Vagina (tissue), 2 donors: ENCODE measurements at regions not wholly inside any gene's neighbourhood (a gene's known extent, or its start where the extent isn't known, plus 50 kb on each side); places are given as distances from the start of the nearest gene placed in this dataset.

Source experiments
- POLR2A ChIP-seq, 2 donors: fragments of 450-650 bp; IDR thresholded peaks; one replicate each; pipeline ENCODE4 v1.6.1; 2017; ENCODE audit warnings: antibody characterized with exemption in 2 of 2, mild to moderate bottlenecking in 2 of 2, moderate library complexity in 2 of 2
- POLR2AphosphoS5 ChIP-seq, 2 donors: sonication (generic); formaldehyde crosslinking; IDR thresholded peaks; one replicate each; pipeline ENCODE4 v1.9.0; 2017; ENCODE audit warnings: antibody characterized with exemption in 2 of 2, mild to moderate bottlenecking in 2 of 2, low read depth in 1 of 2; ENCODE audit not compliant: insufficient read depth in 1 of 2
- TF ChIP-seq, protein P1 (sequence below), 3 experiments: fragments of 450-650 bp in 2 of 3; fragments of 200-600 bp in 1 of 3; sonication (generic) in 1 of 3; IDR thresholded peaks; one replicate each; pipeline ENCODE4 v1.5.1; 2017 to 2019; ENCODE audit warnings: antibody characterized with exemption in 3 of 3, mild to moderate bottlenecking in 2 of 3, moderate library complexity in 2 of 3

DNA sequence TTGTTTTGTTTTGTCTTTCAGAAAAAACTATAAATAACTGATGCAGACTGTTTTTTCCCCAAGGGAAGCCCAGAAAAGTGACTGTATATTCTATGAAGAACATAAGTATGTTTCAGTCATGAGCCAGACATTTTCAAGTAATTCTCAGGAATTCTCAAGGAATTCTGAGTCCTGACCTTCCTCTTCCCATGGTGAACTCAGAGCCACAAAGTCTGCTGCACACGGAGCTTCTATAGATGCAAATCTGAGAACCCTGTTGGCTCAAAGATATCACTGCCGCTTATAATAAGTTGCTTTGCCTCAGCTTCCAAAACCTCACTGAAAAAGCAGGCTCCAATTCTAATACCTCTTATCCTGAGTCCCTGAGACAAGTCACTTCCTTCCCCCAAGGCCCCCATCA is 418.5 kb upstream of the RUNX1 start:
- TF ChIP-seq POLR2AphosphoS5 (IDR thresholded peaks at IDR 0.05; ENCODE audit: insufficient read depth in 1 of 2, low read depth in 1 of 2) (no peak), POLR2A (IDR thresholded peaks at IDR 0.05) (no peak)
- TF ChIP-seq, protein P1, sequence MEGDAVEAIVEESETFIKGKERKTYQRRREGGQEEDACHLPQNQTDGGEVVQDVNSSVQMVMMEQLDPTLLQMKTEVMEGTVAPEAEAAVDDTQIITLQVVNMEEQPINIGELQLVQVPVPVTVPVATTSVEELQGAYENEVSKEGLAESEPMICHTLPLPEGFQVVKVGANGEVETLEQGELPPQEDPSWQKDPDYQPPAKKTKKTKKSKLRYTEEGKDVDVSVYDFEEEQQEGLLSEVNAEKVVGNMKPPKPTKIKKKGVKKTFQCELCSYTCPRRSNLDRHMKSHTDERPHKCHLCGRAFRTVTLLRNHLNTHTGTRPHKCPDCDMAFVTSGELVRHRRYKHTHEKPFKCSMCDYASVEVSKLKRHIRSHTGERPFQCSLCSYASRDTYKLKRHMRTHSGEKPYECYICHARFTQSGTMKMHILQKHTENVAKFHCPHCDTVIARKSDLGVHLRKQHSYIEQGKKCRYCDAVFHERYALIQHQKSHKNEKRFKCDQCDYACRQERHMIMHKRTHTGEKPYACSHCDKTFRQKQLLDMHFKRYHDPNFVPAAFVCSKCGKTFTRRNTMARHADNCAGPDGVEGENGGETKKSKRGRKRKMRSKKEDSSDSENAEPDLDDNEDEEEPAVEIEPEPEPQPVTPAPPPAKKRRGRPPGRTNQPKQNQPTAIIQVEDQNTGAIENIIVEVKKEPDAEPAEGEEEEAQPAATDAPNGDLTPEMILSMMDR (IDR thresholded peaks at IDR 0.05): no peak
